HG03342 (cell line): ENCODE measurements at regions not wholly inside any gene's neighbourhood (a gene's known extent, or its start where the extent isn't known, plus 50 kb on each side); places are given as distances from the start of the nearest gene placed in this dataset.

Experiments used
- ATAC-seq: cut with Tn5 transposase; IDR thresholded peaks from one replicate; pipeline ENCODE4 v1.9.1; 2021; ENCODE audit warnings: mild to moderate bottlenecking, moderate library complexity; ENCODE audit not compliant: unreplicated experiment

DNA sequence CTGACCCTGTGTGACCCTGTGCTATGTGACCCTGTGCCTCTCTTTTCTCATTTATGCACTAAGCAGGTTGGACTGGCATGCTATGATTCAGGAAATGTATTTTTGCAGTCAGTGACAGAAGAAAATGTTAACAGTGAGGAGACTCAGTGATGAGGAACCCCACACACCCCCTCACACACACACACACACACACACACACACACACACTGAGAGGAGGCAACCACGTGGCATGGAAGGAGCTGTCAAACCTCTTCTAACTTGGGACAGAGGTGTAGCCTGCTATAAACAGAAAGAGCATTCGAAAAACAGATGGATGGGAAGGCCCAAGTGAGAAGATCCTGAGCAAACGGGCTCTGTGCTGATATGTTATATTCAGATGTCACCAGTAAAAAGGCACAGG is 57.9 kb upstream of the GRIA1 start:
- no peak for ATAC-seq

DNA sequence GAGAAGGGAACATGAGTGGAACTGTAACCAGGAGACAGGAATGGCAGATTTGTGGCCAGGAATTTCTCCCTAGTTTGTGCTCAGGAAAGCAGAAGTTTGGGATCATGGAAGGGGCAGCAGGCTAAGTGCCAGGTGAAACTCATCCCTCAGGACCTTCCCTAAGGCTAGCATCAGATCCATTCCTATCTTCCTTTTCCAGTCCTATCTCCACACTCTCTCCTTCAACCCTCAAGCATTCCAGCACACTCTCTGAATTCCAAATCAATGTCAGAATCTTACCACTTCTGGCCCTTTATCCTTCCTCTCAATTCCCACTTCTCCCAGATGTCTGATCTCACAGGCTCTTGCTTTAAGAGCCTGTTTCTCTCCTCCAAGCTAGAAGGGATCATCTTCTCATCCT is 53.2 kb upstream of the GRIA1 start:
- no peak for ATAC-seq

DNA sequence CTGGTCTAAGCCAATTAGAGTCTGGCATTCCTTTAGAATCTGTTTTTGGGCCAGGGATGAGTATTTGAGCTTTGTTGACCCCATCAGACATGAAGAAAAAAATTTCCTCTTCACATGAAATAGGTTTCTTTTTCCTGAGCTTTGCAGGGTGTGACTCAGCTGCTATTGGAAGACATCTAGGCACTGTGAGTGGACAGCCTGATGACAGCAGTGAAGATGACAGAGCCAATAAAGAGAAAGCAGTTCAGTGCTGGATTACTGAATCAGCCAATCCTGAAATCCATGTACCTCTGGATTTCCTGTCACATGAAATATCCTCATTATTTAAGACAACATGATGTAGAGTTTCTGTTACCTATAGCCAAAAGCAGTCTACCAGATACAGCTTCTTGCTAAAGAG is 51.3 kb upstream of the GRIA1 start:
- no peak for ATAC-seq
